Vagina (tissue), 2 donors: ENCODE measurements at regions not wholly inside any gene's neighbourhood (a gene's known extent, or its start where the extent isn't known, plus 50 kb on each side); places are given as distances from the start of the nearest gene placed in this dataset.

Source experiments
- DNase-seq, 2 donors: peaks; one replicate each; pipeline ENCODE4 v3.0.0-alpha.2; 2017; ENCODE audit errors: extremely low spot score in 2 of 2
- H3K27ac ChIP-seq: fragments of 200-600 bp; sonication (generic); one replicate; pipeline ENCODE4 v1.5.1; 2019
- H3K27me3 ChIP-seq: fragments of 200-600 bp; sonication (generic); one replicate; pipeline ENCODE4 v1.5.1; 2019
- H3K36me3 ChIP-seq, 2 donors: fragments of 200-600 bp; sonication (generic); one replicate each; pipeline ENCODE4 v1.5.1; 2017 to 2019
- H3K4me1 ChIP-seq: fragments of 200-600 bp; sonication (generic); one replicate; pipeline ENCODE4 v1.5.1; 2019
- H3K4me3 ChIP-seq, 2 donors: fragments of 200-600 bp; sonication (generic); 1 replicate in 1 of 2; 2 replicates in 1 of 2; pipeline ENCODE4 v1.5.1; 2016 to 2019
- H3K9me3 ChIP-seq: fragments of 200-600 bp; sonication (generic); one replicate; pipeline ENCODE4 v1.5.1; 2019
- CTCF ChIP-seq, 3 experiments: fragments of 450-650 bp in 2 of 3; fragments of 200-600 bp in 1 of 3; sonication (generic) in 1 of 3; IDR thresholded peaks; one replicate each; pipeline ENCODE4 v1.5.1; 2017 to 2019; ENCODE audit warnings: antibody characterized with exemption in 3 of 3, mild to moderate bottlenecking in 2 of 3, moderate library complexity in 2 of 3
- POLR2A ChIP-seq, 2 donors: fragments of 450-650 bp; IDR thresholded peaks; one replicate each; pipeline ENCODE4 v1.6.1; 2017; ENCODE audit warnings: antibody characterized with exemption in 2 of 2, mild to moderate bottlenecking in 2 of 2, moderate library complexity in 2 of 2
- POLR2AphosphoS5 ChIP-seq, 2 donors: sonication (generic); formaldehyde crosslinking; IDR thresholded peaks; one replicate each; pipeline ENCODE4 v1.9.0; 2017; ENCODE audit warnings: antibody characterized with exemption in 2 of 2, mild to moderate bottlenecking in 2 of 2, low read depth in 1 of 2; ENCODE audit not compliant: insufficient read depth in 1 of 2
- intact Hi-C: fragments of 100-400 bp; cut with DNase I; formaldehyde crosslinking; loops from one replicate; pipeline ENCODE4 v1.15.1; 2023

- no peaks in the 10 kb centered on the region for H3K27me3 ChIP-seq
- H3K36me3 ChIP-seq = no peaks in the 10 kb centered on the region
- H3K9me3 ChIP-seq = no peaks in the 10 kb centered on the region
- no peak for DNase-seq
- no peak overlapping the region for H3K4me3 ChIP-seq
- intact Hi-C loops = no loop called here
- TF ChIP-seq POLR2A (IDR thresholded peaks at IDR 0.05) = no peak
- TF ChIP-seq POLR2AphosphoS5 (IDR thresholded peaks at IDR 0.05; ENCODE audit: insufficient read depth in 1 of 2, low read depth in 1 of 2) = no peak
- no peak for TF ChIP-seq CTCF (IDR thresholded peaks at IDR 0.05)
- H3K27ac ChIP-seq = no peak overlapping the region
- no peaks in the 10 kb centered on the region for H3K4me1 ChIP-seq
Observed at GRCh38 chr15:95684126-95684525, 646.4 kb upstream of the NR2F2 start.

GRCh38 chr15:95684693-95685115, 645.8 kb upstream of the NR2F2 start:
- H3K9me3 ChIP-seq = no peaks in the 10 kb centered on the region
- H3K4me3 ChIP-seq = no peak overlapping the region
- TF ChIP-seq CTCF (IDR thresholded peaks at IDR 0.05) (no peak), POLR2A (IDR thresholded peaks at IDR 0.05) (no peak), POLR2AphosphoS5 (IDR thresholded peaks at IDR 0.05; ENCODE audit: insufficient read depth in 1 of 2, low read depth in 1 of 2) (no peak)
- H3K27me3 ChIP-seq = no peaks in the 10 kb centered on the region
- intact Hi-C loops = no loop called here
- H3K4me1 ChIP-seq = no peaks in the 10 kb centered on the region
- H3K36me3 ChIP-seq = no peaks in the 10 kb centered on the region
- H3K27ac ChIP-seq = no peak overlapping the region
- DNase-seq = no peak

GRCh38 chr15:95687061-95687460, 643.4 kb upstream of the NR2F2 start:
- Histone ChIP-seq H3K27ac (no peak overlapping the region), H3K4me3 (no peak overlapping the region), H3K9me3 (no peaks in the 10 kb centered on the region), H3K27me3 (no peaks in the 10 kb centered on the region), H3K4me1 (no peaks in the 10 kb centered on the region), H3K36me3 (no peaks in the 10 kb centered on the region)
- TF ChIP-seq POLR2AphosphoS5 (IDR thresholded peaks at IDR 0.05; ENCODE audit: insufficient read depth in 1 of 2, low read depth in 1 of 2) (no peak), CTCF (IDR thresholded peaks at IDR 0.05) (no peak), POLR2A (IDR thresholded peaks at IDR 0.05) (no peak)
- no peak for DNase-seq
- intact Hi-C loops = no loop called here

GRCh38 chr15:95687686-95688085, 642.8 kb upstream of the NR2F2 start:
- H3K27me3 ChIP-seq = no peaks in the 10 kb centered on the region
- H3K36me3 ChIP-seq = no peaks in the 10 kb centered on the region
- no peak for DNase-seq
- intact Hi-C loops = no loop called here
- TF ChIP-seq CTCF (IDR thresholded peaks at IDR 0.05) (no peak), POLR2AphosphoS5 (IDR thresholded peaks at IDR 0.05; ENCODE audit: insufficient read depth in 1 of 2, low read depth in 1 of 2) (no peak), POLR2A (IDR thresholded peaks at IDR 0.05) (no peak)
- H3K4me3 ChIP-seq = no peak overlapping the region
- H3K27ac ChIP-seq = no peak overlapping the region
- no peaks in the 10 kb centered on the region for H3K9me3 ChIP-seq
- no peaks in the 10 kb centered on the region for H3K4me1 ChIP-seq

GRCh38 chr15:95690631-95691340, 639.7 kb upstream of the NR2F2 start:
- Histone ChIP-seq H3K27ac (no peak overlapping the region), H3K27me3 (no peaks in the 10 kb centered on the region), H3K36me3 (no peaks in the 10 kb centered on the region), H3K4me1 (no peaks in the 10 kb centered on the region), H3K4me3 (no peak overlapping the region), H3K9me3 (peaks cover 3% of the 10 kb centered on the region)
- DNase-seq = no peak
- no peak for TF ChIP-seq POLR2A (IDR thresholded peaks at IDR 0.05)
- TF ChIP-seq CTCF (IDR thresholded peaks at IDR 0.05) = no peak
- TF ChIP-seq POLR2AphosphoS5 (IDR thresholded peaks at IDR 0.05; ENCODE audit: insufficient read depth in 1 of 2, low read depth in 1 of 2) = no peak
- intact Hi-C loops = no loop called here
